Tibial artery (tissue), 4 donors: ENCODE measurements at regions not wholly inside any gene's neighbourhood (a gene's known extent, or its start where the extent isn't known, plus 50 kb on each side); places are given as distances from the start of the nearest gene placed in this dataset.

Experiments used
- DNase-seq, 2 donors: peaks; one replicate each; pipeline ENCODE4 v3.0.0-alpha.2; 2019
- H3K27ac ChIP-seq, 2 donors: fragments of 200-600 bp; sonication (generic) in 1 of 2; 1 replicate in 1 of 2; 2 replicates in 1 of 2; pipeline ENCODE4 v1.5.1; 2018 to 2019; ENCODE audit warnings: mild to moderate bottlenecking in 1 of 2
- H3K27me3 ChIP-seq, 2 donors: fragments of 200-600 bp; sonication (generic) in 1 of 2; one replicate each; pipeline versions ENCODE4 v1.5.1 to v1.6.0; 2016 to 2019
- H3K36me3 ChIP-seq, 3 donors: fragments of 200-600 bp; sonication (generic) in 2 of 3; one replicate each; pipeline ENCODE4 v1.5.1; 2016 to 2019; ENCODE audit warnings: mild to moderate bottlenecking in 2 of 3
- H3K4me1 ChIP-seq, 4 donors: fragments of 200-600 bp; sonication (generic) in 2 of 4; 1 replicate in 3 of 4; 2 replicates in 1 of 4; pipeline ENCODE4 v1.5.1; 2016 to 2019
- H3K4me3 ChIP-seq, 2 donors: fragments of 200-600 bp; sonication (generic) in 1 of 2; 1 replicate in 1 of 2; 2 replicates in 1 of 2; pipeline ENCODE4 v1.5.1; 2018 to 2019; ENCODE audit warnings: mild to moderate bottlenecking in 2 of 2
- H3K9me3 ChIP-seq, 3 donors: fragments of 200-600 bp; sonication (generic) in 1 of 3; one replicate each; pipeline ENCODE4 v1.5.1; 2016 to 2019
- intact Hi-C: fragments of 100-400 bp; cut with DNase I; formaldehyde crosslinking; loops from one replicate; pipeline ENCODE4 v1.15.0; 2023; ENCODE audit warnings: low total_unique reads
- TF ChIP-seq, protein P1 (sequence below), 2 experiments: fragments of 200-600 bp in 1 of 2; fragments of 450-650 bp in 1 of 2; IDR thresholded peaks; one replicate each; pipeline ENCODE4 v1.5.1; 2017 to 2019; ENCODE audit warnings: antibody characterized with exemption in 2 of 2, mild to moderate bottlenecking in 1 of 2, moderate library complexity in 1 of 2

DNA sequence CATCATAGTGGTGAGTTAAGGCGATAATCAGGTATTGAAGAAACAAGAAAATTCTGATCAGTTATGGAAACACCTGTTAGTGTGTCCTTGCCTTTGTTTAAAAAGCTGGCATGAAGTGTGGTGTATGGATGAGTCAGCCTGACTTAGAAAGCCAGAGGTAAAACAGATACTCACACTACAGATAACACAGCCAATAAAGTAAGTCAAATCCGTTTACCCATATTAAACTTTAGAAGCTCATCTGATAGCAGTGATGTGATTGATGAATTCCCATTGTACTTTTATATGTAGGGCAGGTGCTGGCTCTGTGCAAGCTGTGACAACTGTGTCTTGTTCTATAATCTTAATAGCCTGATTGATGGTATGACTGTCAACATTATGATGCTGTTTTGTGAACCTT is 1392.7 kb upstream of the IGFBP7 start:
- Histone ChIP-seq H3K27me3 (no peaks in the 10 kb centered on the region), H3K4me1 (no peaks in the 10 kb centered on the region), H3K36me3 (no peaks in the 10 kb centered on the region), H3K27ac (no peak overlapping the region), H3K9me3 (no peaks in the 10 kb centered on the region), H3K4me3 (no peak overlapping the region)
- TF ChIP-seq, protein P1, sequence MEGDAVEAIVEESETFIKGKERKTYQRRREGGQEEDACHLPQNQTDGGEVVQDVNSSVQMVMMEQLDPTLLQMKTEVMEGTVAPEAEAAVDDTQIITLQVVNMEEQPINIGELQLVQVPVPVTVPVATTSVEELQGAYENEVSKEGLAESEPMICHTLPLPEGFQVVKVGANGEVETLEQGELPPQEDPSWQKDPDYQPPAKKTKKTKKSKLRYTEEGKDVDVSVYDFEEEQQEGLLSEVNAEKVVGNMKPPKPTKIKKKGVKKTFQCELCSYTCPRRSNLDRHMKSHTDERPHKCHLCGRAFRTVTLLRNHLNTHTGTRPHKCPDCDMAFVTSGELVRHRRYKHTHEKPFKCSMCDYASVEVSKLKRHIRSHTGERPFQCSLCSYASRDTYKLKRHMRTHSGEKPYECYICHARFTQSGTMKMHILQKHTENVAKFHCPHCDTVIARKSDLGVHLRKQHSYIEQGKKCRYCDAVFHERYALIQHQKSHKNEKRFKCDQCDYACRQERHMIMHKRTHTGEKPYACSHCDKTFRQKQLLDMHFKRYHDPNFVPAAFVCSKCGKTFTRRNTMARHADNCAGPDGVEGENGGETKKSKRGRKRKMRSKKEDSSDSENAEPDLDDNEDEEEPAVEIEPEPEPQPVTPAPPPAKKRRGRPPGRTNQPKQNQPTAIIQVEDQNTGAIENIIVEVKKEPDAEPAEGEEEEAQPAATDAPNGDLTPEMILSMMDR (IDR thresholded peaks at IDR 0.05), result no peak
- no peak for DNase-seq
- intact Hi-C loops, result no loop called here

DNA sequence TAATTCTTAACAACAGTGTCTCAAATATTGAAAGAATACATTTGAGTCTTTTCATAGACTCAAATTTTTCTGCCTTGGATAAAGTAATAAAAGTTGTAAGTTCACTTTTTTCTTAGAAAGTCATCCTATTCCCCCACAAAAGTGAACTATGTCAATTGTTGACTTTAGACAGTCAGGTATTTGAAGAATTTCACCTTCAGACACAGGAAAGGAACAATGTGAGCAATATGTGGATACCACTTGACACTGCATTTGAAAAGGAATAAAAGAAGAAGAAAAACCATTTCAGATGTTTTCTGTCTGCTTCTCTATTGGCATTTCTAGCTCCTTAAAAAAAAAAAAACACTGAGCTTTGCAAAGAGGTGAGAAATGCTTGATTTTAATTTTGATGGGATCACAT is 1389.0 kb upstream of the IGFBP7 start:
- intact Hi-C loops, result no loop called here
- H3K27me3 ChIP-seq, result no peaks in the 10 kb centered on the region
- TF ChIP-seq, protein P1 (IDR thresholded peaks at IDR 0.05), result no peak
- DNase-seq, result no peak
- no peaks in the 10 kb centered on the region for H3K9me3 ChIP-seq
- no peak overlapping the region for H3K4me3 ChIP-seq
- H3K36me3 ChIP-seq, result no peaks in the 10 kb centered on the region
- no peak overlapping the region for H3K27ac ChIP-seq
- no peaks in the 10 kb centered on the region for H3K4me1 ChIP-seq

DNA sequence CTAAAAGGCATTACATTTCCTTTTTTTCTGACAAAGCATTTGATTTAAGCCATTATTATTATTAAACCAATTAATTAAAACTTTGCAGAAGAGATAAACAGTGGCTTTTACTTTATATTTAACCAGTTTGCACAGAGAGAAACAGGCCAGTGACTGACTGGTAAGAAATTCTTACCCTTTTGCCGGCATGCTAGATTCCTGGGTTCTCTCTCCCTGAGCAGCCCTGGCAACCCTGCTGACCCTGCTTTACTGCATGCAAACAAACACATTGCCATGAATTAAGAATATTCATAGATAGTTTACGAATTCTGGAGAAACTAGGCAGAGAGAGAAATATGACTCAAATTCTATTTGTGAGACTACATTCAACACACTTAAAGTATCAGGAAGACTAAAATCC is 1381.4 kb upstream of the IGFBP7 start:
- no peak overlapping the region for H3K27ac ChIP-seq
- no peaks in the 10 kb centered on the region for H3K4me1 ChIP-seq
- H3K27me3 ChIP-seq, result no peaks in the 10 kb centered on the region
- intact Hi-C loops, result no loop called here
- TF ChIP-seq, protein P1 (IDR thresholded peaks at IDR 0.05), result no peak
- H3K4me3 ChIP-seq, result no peak overlapping the region
- no peaks in the 10 kb centered on the region for H3K9me3 ChIP-seq
- no peaks in the 10 kb centered on the region for H3K36me3 ChIP-seq
- DNase-seq, result no peak

DNA sequence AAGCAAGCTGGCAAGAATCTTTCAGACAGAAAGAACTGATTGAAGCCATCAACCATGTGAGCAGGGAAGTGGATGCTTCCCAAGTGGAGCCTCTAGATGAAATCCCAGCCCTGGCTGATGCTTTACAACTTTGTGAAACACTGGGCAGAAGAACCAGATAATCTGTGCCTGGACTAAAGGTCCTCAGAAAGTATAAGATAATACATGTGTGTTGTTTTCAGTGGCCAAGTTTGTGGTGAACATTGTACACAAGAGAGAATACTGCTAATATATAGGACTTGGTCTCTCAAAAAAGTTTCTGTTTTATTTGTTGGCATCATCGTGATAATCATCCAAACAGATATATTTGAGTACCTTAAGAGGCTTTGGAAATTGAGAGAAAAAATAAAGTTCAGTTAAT is 1367.8 kb upstream of the IGFBP7 start:
- Histone ChIP-seq H3K27ac (no peak overlapping the region), H3K4me3 (no peak overlapping the region), H3K9me3 (no peaks in the 10 kb centered on the region), H3K27me3 (no peaks in the 10 kb centered on the region), H3K36me3 (no peaks in the 10 kb centered on the region), H3K4me1 (no peaks in the 10 kb centered on the region)
- DNase-seq, result no peak
- intact Hi-C loops, result no loop called here
- TF ChIP-seq, protein P1 (IDR thresholded peaks at IDR 0.05), result no peak

DNA sequence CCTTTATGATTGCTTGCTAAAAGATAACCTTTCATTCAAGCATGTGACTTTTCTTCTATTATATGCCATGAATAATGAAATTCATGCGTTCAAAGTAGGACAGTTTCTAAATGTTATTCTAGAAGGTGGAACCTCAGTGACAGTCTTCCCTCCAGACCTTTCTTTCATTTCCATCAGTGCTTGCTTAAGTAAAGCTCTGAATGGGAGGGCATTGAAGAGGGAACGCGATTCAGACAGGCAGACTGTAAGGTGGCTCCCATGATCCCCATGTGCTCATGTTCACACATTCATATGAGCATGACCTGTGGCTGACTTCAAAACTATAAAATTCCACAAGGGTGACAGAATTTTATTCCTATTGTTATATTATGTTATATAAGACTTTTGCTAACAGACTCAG is 1367.3 kb upstream of the IGFBP7 start:
- Histone ChIP-seq H3K27ac (no peak overlapping the region), H3K4me1 (no peaks in the 10 kb centered on the region), H3K36me3 (no peaks in the 10 kb centered on the region), H3K27me3 (no peaks in the 10 kb centered on the region), H3K9me3 (no peaks in the 10 kb centered on the region), H3K4me3 (no peak overlapping the region)
- TF ChIP-seq, protein P1 (IDR thresholded peaks at IDR 0.05), result no peak
- no peak for DNase-seq
- intact Hi-C loops, result no loop called here

DNA sequence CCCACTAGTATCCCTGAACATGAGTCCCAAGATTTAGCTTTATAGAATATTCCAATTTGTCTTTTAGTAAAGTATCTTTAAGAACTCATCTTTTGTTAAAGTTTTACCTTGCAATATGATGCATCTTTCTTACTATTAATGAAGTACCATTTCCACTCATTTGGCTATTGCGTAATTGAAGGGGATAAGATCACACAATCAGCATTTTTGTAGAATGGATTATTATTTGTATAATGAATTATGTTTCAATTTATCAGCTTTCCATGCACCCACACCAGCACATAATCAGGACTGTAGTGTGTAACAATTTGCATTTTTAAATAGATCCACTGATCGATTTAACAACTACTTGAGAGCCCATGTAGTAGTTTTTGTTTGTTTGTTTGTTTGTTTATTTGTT is 1364.9 kb upstream of the IGFBP7 start:
- Histone ChIP-seq H3K27ac (no peak overlapping the region), H3K9me3 (no peaks in the 10 kb centered on the region), H3K4me3 (no peak overlapping the region), H3K27me3 (no peaks in the 10 kb centered on the region), H3K4me1 (no peaks in the 10 kb centered on the region), H3K36me3 (no peaks in the 10 kb centered on the region)
- DNase-seq, result no peak
- intact Hi-C loops, result no loop called here
- TF ChIP-seq, protein P1 (IDR thresholded peaks at IDR 0.05), result no peak
